Left hindlimb (tissue), 1 donor: ENCODE measurements at regions not wholly inside any gene's neighbourhood (a gene's known extent, or its start where the extent isn't known, plus 50 kb on each side); places are given as distances from the start of the nearest gene placed in this dataset.
"Not testable (repeated sequence)": the region's sequence is repeated elsewhere in the genome, so short reads cannot be mapped to it uniquely, and the experiment has no call there.

Experiments used
- DNase-seq: peaks from one replicate; pipeline ENCODE4 v3.0.0-alpha.2; 2018

DNA sequence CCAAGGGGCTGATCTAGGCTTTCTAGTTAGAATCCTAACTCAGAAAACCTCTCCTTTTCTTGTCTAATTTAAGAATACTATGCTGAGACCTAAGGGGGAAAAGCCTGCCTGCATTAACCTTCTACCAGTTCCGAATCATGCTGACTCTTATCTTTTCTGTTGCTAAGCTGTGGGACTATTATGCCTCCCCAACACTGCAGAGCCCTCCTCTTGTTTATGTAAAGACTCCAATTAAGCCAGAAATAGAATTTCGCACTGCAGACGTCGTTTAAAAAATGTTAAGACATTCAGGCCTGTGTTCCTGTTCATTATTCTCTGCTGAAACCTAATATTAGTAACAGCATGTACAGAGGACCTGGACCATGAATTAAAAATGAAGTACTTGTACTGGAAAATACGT lies 310.6 kb upstream of the ATP11B start:
- DNase-seq, result no peak

DNA sequence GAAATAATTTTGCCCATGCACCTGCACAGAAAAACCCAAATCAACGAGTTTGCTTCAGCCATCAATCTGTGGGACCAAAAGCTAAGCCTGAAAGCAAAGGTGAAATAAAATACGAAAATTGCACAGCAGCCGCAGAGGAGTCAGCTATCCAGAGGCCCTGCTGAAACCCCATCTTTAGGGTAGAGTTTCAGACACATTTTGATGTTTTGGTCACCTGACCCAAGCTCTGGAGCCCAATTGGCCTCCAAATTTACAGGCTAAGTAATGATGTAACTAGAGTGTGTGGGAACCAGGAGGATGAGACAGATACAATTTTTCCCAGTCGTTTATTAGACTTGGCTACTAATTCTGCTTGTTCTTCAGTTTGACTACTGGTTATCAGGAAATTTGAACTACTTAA lies 308.6 kb upstream of the ATP11B start:
- no peak for DNase-seq

DNA sequence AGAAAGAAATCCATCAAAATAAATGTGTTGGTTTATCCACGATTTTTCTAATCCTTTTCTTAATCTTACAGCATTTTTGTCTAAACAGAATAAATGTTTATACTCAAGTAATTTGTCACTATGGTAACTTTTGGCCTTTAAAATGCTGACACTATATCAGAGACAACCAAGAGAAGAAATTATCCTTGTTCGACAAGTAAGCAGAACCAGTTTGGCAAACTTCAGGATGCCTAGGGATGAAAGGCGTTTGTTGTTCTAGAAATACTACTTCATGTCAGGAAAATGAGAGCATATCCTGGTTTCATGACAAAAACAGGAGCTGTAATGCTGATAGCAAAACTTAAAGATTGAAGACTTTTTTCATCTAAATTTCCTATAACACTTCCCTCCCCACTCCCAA lies 308.0 kb upstream of the ATP11B start:
- no peak for DNase-seq

DNA sequence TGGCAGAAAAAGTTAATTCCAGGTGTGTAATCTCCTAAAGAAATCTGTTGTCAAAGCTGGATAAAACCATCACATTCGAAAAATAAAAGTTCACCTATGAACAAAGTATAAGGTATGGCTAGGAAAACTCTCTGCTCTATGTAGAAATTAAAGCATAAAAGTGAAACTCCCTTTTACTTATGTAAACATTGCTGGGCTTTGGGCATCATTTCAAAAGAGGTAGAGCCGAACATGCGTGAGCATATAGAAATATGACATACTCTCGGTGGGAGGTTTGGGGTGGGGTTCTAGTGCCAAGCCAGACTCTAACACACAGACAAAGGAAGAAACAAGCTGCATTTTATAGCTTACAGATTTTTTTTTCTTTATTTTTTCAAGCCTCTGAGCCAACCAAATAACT lies 306.8 kb upstream of the ATP11B start:
- no peak for DNase-seq

DNA sequence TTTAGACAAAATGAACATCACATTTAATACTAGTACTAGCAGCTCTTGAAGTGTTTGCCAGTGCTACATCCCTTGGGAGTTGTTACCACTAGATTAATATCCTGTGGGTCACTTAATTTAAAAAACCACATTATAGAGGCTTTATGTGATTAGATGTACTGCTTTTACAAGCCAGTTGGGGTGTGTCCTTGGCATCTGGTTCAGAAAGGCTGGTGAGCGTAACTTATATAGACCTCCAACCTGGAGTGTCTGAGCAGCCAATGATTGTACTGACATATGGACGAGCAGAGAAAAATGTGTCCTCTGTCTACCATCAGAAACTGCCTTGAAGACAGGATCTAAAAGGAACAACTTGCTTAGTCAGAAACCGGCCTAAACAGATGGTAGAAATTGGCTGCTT lies 306.2 kb upstream of the ATP11B start:
- DNase-seq, result no peak

DNA sequence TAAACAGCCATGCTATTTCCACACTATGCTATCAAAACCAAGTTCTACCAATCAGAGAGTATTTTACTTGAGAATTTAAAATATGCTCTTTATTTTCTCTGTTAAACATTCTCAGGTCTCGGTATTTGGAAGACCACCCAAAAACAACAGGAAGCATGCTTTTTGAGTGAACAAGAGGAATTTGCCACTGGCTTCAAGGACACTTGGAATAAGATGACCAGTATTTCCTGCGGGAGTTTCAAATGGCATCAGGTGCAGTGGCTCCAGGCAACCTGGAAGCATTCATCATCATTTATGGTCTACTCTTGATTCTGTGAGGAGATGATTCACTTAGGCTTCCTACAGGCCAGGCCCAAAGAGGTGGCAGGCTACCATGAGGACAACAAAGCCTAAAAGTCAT lies 305.7 kb upstream of the ATP11B start:
- no peak for DNase-seq

DNA sequence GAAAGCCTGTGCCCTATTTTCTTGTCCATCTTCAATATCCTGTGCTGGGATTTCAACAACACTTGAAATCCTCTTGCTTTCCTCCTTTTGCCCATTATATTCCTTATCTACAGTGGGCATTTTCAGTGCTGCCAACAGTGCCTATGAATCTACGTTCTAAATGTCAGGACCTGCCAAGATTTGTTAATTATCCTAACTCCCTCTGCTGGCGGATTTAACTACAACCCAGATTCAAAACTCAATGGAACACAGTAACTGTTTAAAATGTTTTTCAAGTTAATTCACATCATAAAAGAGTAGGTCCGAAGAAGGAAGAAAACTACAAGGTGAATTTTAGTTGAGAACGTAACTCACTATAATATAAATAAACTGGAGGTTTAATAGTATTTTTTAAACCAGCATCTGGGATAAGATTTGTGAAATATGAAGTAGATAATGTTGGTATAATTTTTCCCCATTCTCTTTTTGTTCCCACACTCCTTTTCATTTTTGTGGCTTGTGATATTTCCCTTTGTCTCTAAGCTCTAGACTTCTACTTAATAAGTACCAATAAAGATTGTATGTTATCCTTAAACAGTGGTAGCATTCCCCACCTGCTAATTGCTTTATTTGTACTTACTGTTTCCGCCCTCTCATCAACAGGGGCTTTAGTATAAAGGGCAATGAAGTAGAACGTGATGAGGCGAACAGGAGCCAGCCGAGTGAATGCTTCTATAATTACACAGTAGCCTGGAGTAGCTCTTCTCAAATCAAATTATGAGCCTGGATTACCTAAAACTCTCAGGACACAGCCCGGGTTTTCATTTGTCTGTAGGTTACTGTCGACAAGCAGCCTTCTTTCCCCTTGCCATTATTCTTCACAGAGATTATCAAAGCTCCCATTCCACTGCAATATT lies 302.5 kb upstream of the ATP11B start:
- DNase-seq, result no peak

DNA sequence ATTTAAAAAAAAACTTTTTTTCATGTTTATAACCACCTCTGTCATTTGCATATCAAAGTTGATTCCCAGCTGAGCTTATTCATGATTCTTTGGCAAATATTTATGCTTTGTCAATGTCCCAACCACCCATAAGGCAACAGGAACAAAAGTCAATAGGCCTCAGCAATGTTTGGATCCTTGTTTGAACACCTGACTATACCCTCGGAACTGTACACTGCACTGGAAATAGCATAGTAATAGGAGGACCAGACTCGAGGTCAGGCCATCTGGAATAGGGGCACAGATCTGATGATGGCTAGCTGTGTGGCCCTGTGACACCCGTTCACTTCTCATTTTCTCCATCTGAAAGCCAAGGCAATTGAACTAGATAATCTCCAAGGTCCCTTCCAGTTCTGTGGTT lies 301.7 kb upstream of the ATP11B start:
- DNase-seq, result no peak

DNA sequence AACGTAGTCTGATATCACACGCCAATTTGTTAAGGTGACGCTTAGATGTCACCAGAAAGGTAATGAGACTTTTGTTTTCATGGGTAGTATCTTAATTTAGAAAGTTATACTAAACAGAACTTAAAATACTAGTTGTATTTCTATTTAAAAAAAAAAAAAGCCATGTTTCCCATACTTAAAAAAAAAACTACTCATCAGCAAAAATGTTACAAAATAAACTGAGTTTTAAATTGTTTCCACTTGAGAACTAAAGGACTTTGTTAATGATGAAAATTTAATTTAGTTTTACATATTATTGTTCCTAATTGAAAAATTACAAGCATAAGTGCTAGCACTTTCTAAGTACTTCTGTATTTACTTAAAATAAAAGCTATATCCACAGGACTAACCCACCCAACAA lies 300.8 kb upstream of the ATP11B start:
- DNase-seq, result no peak

DNA sequence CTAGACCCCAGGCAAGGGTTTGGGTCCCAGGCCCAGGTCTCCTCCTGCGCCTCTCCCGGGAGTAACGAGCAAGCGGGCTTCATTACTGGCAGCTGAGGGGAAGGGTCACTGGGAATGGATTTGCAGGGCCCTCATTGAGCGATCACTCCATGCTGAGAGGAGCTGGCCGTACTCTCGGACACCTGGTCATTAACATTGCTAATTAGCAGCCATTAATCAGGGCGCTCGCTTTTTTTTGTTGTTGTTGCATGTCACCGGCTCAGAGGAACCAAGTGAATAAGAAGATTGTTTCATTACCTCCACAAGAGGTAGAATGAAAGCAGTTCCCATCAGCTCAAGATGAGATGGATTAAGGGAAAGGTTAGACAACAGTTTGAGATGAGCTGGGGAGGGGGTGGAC lies 293.0 kb upstream of the ATP11B start:
- DNase-seq, result no peak

DNA sequence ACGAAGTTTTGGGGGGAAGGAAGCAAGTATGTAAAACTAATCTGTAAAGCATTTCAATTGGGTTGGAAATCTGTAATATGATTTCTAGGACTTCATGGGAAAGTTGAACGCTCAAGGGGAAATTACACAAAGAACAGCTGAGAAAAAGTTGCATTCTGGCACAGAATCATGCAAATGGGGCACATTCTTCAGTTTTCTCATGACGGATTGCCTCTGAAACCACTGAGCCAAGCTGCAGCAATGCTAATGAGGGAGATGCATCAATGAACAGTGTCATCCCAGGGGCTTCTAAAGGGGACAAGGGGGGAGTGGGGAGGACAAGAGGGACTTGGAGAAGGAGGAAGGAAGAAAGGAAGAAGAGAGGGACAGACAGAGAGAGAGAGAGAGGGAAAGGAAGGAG lies 291.4 kb upstream of the ATP11B start:
- no peak for DNase-seq

DNA sequence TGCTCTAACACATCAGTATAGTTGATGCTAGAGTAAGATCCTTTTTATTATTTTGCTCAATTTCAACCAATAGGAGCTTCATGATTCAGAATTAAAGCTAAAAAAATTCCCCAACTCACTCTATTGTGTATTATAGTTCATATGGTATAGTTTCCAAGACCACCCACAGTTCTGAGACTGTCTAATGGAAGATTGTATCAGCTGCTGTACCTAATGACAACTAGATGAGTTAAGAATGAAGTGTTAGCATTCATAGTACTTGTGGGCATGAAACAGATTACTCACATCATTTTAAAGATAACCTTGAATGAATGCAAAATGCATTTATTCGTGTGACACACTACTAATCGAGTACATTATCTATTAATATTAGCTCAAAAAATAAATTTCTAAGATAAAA lies 289.9 kb upstream of the ATP11B start:
- no peak for DNase-seq

DNA sequence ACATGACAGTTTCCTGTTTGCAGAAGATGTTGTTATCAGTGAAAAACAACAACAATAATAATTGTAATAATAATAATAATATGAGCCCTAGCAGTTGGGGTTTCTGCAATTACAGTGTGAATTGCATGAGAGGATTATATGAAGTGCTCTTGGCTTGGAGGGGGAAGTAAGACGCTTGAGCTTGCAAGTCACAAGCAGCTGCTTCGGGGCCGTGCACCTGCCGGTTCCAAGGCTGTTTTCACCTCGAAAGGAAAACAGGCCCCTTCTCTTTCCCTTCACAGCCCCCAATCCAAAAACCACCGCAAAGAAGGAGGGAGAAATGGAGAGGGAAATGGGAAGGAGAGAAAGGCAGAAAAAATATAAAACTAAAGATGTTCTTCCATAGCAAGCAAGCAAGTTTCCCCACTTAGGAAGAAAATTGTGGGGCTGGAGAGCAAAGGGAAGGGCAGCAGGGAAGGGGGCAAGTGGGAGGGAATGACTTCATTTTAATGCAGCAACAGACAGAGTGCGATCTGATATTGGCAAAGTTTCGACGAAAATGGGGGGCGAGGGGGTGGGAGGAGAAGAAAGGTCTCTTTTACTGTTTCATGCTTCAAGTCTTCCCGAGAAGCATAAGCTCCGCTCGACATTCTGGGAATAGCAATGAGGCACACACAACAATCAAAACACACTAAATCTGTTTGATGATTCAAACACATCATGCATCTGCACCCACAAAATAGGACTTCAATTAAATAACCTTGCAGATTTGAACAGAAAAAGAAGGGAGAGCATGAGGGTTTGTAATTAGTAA lies 284.2 kb upstream of the ATP11B start:
- no peak for DNase-seq

DNA sequence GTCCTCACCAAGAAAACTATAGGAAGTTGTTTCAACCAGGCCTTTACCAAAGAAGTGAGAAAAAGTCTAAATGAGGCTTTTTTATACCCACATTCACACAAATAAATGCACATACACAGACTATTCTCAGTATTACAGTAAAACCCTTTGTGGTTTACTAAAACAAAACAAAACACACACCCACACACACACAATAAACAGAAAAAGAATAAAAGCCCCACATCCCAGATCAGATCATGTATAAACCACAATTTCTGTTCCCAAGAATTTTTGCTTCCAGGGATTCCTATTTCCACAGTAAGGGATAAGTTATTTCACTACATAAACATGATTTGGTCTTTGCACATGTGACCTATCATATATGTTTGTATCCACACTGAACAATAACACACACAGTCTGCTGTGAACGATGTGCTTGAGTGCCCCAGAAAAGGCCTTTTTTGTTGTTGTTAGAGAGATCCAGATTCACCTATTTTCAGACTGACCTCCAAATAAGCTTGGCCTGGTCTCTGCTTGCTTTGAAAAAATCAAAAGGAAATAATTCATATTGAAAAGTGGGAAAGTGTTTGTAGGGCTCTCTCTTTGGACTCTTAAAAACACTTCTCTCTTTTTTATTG lies 283.4 kb upstream of the ATP11B start:
- DNase-seq, result no peak

DNA sequence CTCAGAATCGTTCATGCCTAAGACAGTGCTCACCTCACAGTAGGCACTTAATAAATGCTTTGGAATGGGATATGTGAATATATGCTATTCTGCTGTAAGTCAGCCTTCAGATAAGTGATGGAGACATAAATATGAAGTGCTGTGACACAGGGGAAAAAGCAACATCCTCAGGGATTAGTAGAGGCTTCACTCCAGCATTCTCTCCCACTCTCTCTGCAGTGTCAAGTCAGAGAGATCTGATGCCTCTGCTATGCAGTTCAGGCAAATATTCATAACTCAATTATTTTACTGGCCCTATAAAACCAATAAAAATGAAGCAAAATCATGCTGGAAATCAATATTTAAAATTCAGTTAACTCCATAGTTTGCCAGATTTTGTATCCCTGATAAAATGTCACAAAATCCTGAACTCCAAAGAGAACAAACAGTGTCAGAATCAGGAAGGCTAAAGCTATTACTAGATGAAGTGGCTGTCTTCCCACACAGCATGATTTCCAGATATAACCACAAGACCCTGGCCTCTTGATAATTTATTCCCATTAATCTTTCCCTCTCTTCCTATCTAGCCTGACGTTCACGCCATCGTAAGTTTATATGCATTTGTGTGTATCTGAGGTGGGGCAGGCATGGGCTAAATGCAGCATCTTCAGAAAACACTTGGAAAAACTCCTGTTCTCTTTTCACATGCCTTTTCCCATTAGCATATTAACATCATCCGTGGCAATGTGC lies 278.9 kb upstream of the ATP11B start:
- DNase-seq, result no peak

DNA sequence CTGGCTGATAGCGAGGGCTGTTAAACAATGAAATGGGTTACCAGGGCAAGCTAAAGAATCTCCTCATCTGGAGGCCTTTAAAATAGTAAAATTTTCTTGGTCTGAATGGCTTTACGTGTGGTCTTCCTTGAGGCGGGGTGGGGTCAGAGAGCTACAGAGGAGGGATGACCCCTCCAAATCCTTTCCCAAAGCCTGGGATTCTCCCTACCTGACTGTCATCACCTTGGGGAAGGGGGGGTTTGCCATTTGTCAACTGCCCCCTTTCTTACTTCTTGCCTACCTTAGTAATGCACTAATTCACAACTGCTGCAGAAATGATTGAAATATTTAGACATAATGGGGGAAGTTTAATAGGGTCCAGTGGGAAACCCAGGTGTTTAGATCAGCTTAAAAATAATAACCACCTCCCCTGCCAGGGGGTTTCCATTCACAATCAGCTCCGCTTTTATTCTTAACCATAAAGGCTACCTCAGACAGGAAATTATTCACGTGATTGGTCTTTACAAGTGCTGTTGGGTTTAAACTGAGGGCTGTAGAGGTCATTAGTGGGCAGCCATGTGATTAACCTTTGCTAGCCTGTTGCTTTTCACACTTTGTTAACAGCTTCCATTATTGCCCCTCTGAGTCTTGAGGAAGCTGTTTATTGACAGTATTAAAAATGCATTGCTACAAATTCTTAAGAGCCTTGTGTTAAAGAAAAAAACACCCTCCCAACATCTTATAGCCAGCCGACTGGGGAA lies 276.5 kb upstream of the ATP11B start:
- DNase-seq, result no peak

DNA sequence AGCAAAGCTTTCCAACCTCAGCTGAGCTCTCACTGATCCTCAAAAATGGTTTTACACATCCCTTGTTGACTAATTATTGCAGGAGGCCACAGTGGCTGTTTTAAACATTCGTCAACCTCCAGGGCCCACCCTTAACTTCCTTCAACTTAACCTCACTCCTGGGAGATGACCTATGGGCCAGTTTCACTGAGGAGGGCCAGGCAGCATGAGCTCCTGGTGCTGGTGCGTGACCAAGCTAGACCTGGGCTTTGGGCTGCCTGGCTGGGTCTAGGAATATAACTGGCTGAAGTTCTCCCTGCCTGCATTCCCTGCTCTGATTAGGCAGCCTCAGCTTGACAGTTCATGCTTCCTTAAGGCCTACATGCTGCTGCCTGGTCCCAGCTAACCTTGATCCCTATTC lies 273.7 kb upstream of the ATP11B start:
- no peak for DNase-seq

DNA sequence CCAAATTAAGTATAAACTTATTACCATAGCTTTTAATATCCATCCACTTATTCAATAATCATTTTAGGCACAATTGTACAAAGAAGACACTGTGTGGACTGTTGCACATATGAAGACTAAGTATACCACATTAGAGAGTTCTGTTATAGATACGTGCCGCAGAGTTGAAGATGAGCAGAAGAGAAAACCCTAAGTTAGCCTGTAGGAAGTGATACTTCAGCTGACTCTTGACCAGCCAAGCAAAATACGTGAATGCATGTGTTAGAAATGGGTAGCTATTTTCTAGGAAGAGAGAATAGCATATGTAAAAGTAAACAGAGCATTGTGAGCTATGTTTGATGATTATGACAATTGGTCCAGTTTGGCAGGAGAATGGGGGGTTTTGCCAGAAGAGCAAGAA lies 272.0 kb upstream of the ATP11B start:
- DNase-seq, result no peak

DNA sequence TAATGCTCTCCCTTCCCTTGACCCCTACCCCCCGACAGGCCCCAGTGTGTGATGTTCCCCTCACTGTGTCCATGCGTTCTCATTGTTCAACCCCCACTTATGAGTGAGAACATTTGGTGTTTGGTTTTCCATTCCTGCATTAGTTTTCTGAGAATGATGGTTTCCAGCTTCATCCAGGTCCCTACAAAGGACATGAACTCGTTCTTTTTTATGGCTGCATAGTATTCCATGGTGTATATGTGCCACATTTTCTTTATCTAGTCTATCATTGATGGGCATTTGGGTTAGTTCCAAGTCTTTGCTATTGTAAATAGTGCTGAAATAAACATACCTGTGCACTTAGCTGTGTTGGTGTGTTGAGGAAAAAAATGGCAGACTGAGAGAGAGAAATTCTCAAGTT lies 269.9 kb upstream of the ATP11B start:
- DNase-seq, result not testable (repeated sequence)

DNA sequence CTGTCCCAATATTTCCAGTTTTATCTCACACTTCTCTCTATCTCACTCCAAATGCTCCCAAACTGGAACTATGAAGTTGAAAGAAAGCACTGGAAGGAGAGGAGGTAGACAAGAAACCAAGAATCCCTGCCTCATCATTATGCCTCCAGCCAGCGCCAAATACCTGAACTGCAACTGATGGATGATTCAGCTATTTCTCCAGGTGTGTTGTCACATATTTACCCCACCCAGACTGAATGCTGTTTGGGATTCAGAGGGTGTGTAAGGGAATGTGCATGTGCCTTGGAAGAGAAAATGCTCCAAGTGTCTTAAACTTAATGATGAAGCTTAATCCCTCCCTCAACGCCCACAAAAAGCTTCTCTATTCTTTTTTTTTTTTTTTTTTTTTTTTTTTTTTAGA lies 269.5 kb upstream of the ATP11B start:
- DNase-seq, result no peak

DNA sequence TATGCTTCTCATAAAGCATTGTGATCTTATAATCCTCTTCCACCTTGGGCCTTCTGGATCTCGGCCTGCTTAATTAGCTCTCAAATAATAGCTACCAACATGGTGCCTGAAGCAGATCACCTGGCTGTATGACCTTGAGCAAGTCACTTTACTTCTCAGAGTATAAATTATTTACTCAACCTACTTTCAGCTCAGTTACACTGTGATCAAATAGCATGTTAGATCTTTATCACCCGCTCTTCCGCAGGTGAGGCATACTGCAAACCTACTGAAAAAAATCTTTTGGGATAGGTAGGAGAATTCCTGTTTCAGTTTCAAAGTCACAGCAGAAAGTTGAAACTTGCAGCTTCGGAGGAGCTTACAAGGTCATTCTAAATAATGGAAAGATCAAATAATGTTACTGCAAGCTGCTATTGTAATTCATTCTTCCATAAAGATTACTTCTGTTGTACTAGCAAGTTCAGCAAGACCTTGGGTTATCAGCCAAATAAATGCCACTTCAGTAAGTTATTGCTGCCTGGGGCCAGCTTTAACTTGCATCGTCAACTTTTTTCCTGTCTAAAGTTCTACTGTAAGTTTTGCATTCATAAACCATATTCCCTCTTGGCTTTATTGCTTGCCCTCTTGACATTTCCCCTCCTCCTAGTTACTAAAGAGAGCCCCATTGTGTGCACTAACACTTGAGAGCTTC lies 268.4 kb upstream of the ATP11B start:
- DNase-seq, result no peak
